ENCODE measurements at regions not wholly inside any gene's neighbourhood (a gene's known extent, or its start where the extent isn't known, plus 50 kb on each side); places are given as distances from the start of the nearest gene placed in this dataset.

GRCh38 chr1:76005765-76006164, 68.8 kb upstream of the ST6GALNAC3 start:
- TF ChIP-seq CTCF (IDR thresholded peaks at IDR 0.05; ENCODE audit: insufficient read depth, low read length) = no peak
- TF ChIP-seq POLR2AphosphoS5 (IDR thresholded peaks at IDR 0.05; ENCODE audit: low read depth) = no peak
